ENCODE measurements at regions not wholly inside any gene's neighbourhood (a gene's known extent, or its start where the extent isn't known, plus 50 kb on each side); places are given as distances from the start of the nearest gene placed in this dataset.

GRCh38 chr7:20030417-20030816 is 186.8 kb downstream of the MACC1 start (continued):
- TF ChIP-seq ZNF331 (CRISPR knock-in tag; IDR thresholded peaks at IDR 0.05; ENCODE audit: low read depth) = no peak
- no peak for TF ChIP-seq CREB1 (CRISPR knock-in tag; IDR thresholded peaks at IDR 0.05; ENCODE audit: low read depth)
- no peak for TF ChIP-seq ZNF114 (CRISPR knock-in tag; IDR thresholded peaks at IDR 0.05)
- no peak for TF ChIP-seq CTCF (conservative IDR thresholded peaks at IDR 0.05; ENCODE audit: low read depth in 2 of 2)
- no peak for TF ChIP-seq EZH2 (IDR thresholded peaks at IDR 0.05; ENCODE audit: low read depth, unreplicated experiment)
- no peak for TF ChIP-seq NANOG (IDR thresholded peaks at IDR 0.05; ENCODE audit: borderline replicate concordance)
- TF ChIP-seq ETS1 (IDR thresholded peaks at IDR 0.05) = no peak

- Histone ChIP-seq H3K79me2 (replicated peaks; ENCODE audit: insufficient read depth) (peaks cover 12% of the 10 kb centered on the region; the same call in 1 of the 2 replicates), H3K9me2 (ENCODE audit: insufficient read depth) (no peaks in the 10 kb centered on the region), H2AFZ (no peak overlapping the region), H3F3A (replicated peaks; ENCODE audit: low read depth) (peaks cover 6% of the 10 kb centered on the region; the same call in 1 of the 2 replicates), H3K27ac (ENCODE audit: low read depth) (peak overlapping the region; percentile 88), H3K4me3 (0 out of 2 replicates have a peak overlapping the region, but pooled peaks have one; percentile 1), H3K36me3 (ENCODE audit: insufficient read depth) (no peaks in the 10 kb centered on the region), H3K27me3 (ENCODE audit: insufficient read depth) (no peaks in the 10 kb centered on the region), H3K4me2 (peak overlapping the region; percentile 9; the same call in 1 of the 2 replicates), H4K20me1 (replicated peaks; ENCODE audit: insufficient read depth) (no peaks in the 10 kb centered on the region), H3K4me1 (ENCODE audit: insufficient read depth) (peaks cover 66% of the 10 kb centered on the region)
- Mint-ChIP-seq H3K4me1 (peaks cover 37% of the 10 kb centered on the region), H3K27me3 (ENCODE audit: insufficient read depth, low read depth, poor library complexity) (no peaks in the 10 kb centered on the region), H3K27ac (peak overlapping the region; percentile 82), H3K4me3 (no peak overlapping the region), H3K36me3 (ENCODE audit: low read depth) (peaks cover 39% of the 10 kb centered on the region; the same call in 2 of the 3 replicates), H3K9me3 (peaks cover 4% of the 10 kb centered on the region; the same call in 2 of the 3 replicates)
- ATAC-seq (peak; percentile 56; the same call in 2 of the 3 replicates), DNase-seq (ENCODE audit: low spot score) (peak; percentile 61)
- TF ChIP-seq ZNF114 (CRISPR knock-in tag; IDR thresholded peaks at IDR 0.05) (no peak), EZH2 (IDR thresholded peaks at IDR 0.05; ENCODE audit: low read depth, unreplicated experiment) (no peak), CREB1 (CRISPR knock-in tag; IDR thresholded peaks at IDR 0.05; ENCODE audit: low read depth) (no peak), POLR2AphosphoS5 (IDR thresholded peaks at IDR 0.05; ENCODE audit: low read depth) (no peak), JUNB (IDR thresholded peaks at IDR 0.05; ENCODE audit: unreplicated experiment) (no peak), ETS1 (IDR thresholded peaks at IDR 0.05) (no peak), NANOG (IDR thresholded peaks at IDR 0.05; ENCODE audit: borderline replicate concordance) (no peak), ZNF331 (CRISPR knock-in tag; IDR thresholded peaks at IDR 0.05; ENCODE audit: low read depth) (no peak), STAT1 (IDR thresholded peaks at IDR 0.05; ENCODE audit: unreplicated experiment) (no peak), EZH2phosphoT487 (IDR thresholded peaks at IDR 0.05; ENCODE audit: unreplicated experiment) (no peak), CTCF (conservative IDR thresholded peaks at IDR 0.05; ENCODE audit: low read depth in 2 of 2) (no peak), REST (IDR thresholded peaks at IDR 0.05; ENCODE audit: unreplicated experiment) (no peak)
These were observed 190.4 kb downstream of the MACC1 start for GRCh38 chr7:20026762-20027161.

All from GM23338 (cell line).